Breast epithelium (tissue), 4 donors: ENCODE measurements at regions not wholly inside any gene's neighbourhood (a gene's known extent, or its start where the extent isn't known, plus 50 kb on each side); places are given as distances from the start of the nearest gene placed in this dataset.

ENCODE experiments used
- DNase-seq, 2 donors: peaks; one replicate each; pipeline ENCODE4 v3.0.0-alpha.2; 2019; ENCODE audit warnings: low spot score in 2 of 2
- H3K27ac ChIP-seq, 2 donors: fragments of 200-600 bp; sonication (generic) in 1 of 2; one replicate each; pipeline ENCODE4 v1.5.1; 2016 to 2019; ENCODE audit warnings: mild to moderate bottlenecking in 1 of 2
- H3K27me3 ChIP-seq, 2 donors: fragments of 200-600 bp; sonication (generic) in 1 of 2; one replicate each; pipeline versions ENCODE4 v1.5.1 to v1.6.0; 2017 to 2019; ENCODE audit warnings: control low read depth in 1 of 2, mild to moderate bottlenecking in 1 of 2
- H3K36me3 ChIP-seq: fragments of 200-600 bp; one replicate; pipeline ENCODE4 v1.5.1; 2019
- H3K4me1 ChIP-seq, 2 donors: fragments of 200-600 bp; sonication (generic); one replicate each; pipeline ENCODE4 v1.5.1; 2016 to 2019; ENCODE audit warnings: control low read depth in 1 of 2
- H3K4me3 ChIP-seq, 3 donors: fragments of 200-600 bp; sonication (generic); 1 replicate in 2 of 3; 2 replicates in 1 of 3; pipeline ENCODE4 v1.5.1; 2016 to 2019; ENCODE audit warnings: mild to moderate bottlenecking in 3 of 3, moderate library complexity in 2 of 3
- H3K9me3 ChIP-seq, 2 donors: fragments of 200-600 bp; sonication (generic) in 1 of 2; one replicate each; pipeline ENCODE4 v1.5.1; 2016 to 2019; ENCODE audit warnings: control low read depth in 1 of 2
- POLR2A ChIP-seq: fragments of 450-650 bp; IDR thresholded peaks from one replicate; pipeline ENCODE4 v1.6.1; 2016; ENCODE audit warnings: antibody characterized with exemption, mild to moderate bottlenecking, moderate library complexity
- POLR2AphosphoS5 ChIP-seq, 3 donors: sonication (generic); formaldehyde crosslinking; IDR thresholded peaks; one replicate each; pipeline ENCODE4 v1.6.1; 2017; ENCODE audit warnings: antibody characterized with exemption in 3 of 3
- intact Hi-C: fragments of 100-400 bp; cut with DNase I; formaldehyde crosslinking; loops from one replicate; pipeline ENCODE4 v1.15.1; 2023; ENCODE audit warnings: low total_unique reads
- TF ChIP-seq, protein P1 (sequence below), 3 donors: fragments of 450-650 bp; IDR thresholded peaks; one replicate each; pipeline ENCODE4 v1.5.1; 2016 to 2017; ENCODE audit warnings: antibody characterized with exemption in 3 of 3, mild to moderate bottlenecking in 3 of 3, moderate library complexity in 3 of 3

DNA sequence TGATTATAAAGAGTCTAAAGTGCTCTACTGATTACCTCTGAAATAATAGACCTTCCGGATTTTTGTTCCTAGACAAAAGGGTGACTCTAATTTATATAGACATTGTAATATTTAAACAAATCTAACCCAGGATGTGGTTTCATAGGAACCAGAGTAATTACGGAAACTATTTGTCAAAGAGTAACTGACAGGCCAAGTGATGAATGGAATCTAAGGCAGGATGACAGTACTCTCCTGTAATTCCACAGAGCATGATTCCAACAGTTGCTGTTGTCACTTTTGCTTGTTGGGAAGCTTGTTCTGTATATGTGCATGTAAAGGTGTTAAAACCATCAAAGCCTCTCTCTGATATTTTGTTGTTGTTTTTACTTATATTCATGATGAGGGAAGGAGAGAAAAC is 1141.0 kb downstream of the IGSF11 start:
- H3K4me3 ChIP-seq = no peak overlapping the region
- no peak for DNase-seq
- H3K36me3 ChIP-seq = no peaks in the 10 kb centered on the region
- H3K9me3 ChIP-seq = peaks cover 0 to 12% of the 10 kb centered on the region in 2 donors
- TF ChIP-seq POLR2A (no peak), POLR2AphosphoS5 (IDR thresholded peaks at IDR 0.05) (no peak)
- TF ChIP-seq, protein P1, sequence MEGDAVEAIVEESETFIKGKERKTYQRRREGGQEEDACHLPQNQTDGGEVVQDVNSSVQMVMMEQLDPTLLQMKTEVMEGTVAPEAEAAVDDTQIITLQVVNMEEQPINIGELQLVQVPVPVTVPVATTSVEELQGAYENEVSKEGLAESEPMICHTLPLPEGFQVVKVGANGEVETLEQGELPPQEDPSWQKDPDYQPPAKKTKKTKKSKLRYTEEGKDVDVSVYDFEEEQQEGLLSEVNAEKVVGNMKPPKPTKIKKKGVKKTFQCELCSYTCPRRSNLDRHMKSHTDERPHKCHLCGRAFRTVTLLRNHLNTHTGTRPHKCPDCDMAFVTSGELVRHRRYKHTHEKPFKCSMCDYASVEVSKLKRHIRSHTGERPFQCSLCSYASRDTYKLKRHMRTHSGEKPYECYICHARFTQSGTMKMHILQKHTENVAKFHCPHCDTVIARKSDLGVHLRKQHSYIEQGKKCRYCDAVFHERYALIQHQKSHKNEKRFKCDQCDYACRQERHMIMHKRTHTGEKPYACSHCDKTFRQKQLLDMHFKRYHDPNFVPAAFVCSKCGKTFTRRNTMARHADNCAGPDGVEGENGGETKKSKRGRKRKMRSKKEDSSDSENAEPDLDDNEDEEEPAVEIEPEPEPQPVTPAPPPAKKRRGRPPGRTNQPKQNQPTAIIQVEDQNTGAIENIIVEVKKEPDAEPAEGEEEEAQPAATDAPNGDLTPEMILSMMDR (IDR thresholded peaks at IDR 0.05) = no peak
- H3K27ac ChIP-seq = no peak overlapping the region
- H3K27me3 ChIP-seq = no peaks in the 10 kb centered on the region
- H3K4me1 ChIP-seq = no peaks in the 10 kb centered on the region
- intact Hi-C loops = no loop called here

DNA sequence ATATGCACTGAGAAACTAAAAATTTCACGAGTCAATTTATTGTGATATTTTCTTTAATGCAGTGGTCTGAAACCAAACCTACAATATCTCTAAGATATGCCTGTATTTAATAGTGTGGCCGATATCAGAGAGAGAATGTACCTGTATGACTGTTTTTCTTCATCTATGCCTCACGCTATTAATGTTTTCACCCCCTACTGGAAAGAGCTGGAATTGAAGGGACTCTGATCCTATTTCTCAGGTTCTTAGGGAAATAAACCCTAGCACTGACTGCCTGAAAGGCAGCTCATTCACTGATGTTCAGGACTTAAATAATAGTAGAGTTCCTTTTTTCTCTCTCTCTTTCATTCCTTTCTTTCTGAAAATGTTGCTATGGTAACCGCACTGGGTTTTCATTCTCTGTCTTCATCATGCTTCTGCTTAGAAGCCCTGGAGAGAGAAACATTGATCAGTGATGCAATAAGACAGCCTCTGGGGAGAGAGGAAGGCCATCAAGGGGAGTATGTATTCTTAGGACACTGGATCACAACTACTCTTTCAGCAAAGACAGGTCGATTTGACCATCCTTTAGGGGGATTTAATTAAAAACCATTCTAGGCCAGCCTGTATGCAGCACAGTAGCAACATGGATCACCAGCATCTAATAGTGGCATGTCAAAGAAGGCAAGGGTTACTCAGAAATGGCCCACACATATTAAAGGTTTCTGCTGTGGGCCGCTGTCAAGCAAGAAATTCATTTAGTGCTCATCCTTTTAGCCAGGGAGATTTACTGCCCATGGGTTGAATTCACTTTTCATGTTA is 1135.7 kb downstream of the IGSF11 start:
- no peak overlapping the region for H3K27ac ChIP-seq
- H3K4me3 ChIP-seq = no peak overlapping the region
- no peaks in the 10 kb centered on the region for H3K4me1 ChIP-seq
- H3K27me3 ChIP-seq = no peaks in the 10 kb centered on the region
- intact Hi-C loops = no loop called here
- TF ChIP-seq POLR2A (no peak), POLR2AphosphoS5 (IDR thresholded peaks at IDR 0.05) (no peak)
- TF ChIP-seq, protein P1 (IDR thresholded peaks at IDR 0.05) = no peak
- peaks cover 0 to 12% of the 10 kb centered on the region in 2 donors for H3K9me3 ChIP-seq
- no peaks in the 10 kb centered on the region for H3K36me3 ChIP-seq
- no peak for DNase-seq

DNA sequence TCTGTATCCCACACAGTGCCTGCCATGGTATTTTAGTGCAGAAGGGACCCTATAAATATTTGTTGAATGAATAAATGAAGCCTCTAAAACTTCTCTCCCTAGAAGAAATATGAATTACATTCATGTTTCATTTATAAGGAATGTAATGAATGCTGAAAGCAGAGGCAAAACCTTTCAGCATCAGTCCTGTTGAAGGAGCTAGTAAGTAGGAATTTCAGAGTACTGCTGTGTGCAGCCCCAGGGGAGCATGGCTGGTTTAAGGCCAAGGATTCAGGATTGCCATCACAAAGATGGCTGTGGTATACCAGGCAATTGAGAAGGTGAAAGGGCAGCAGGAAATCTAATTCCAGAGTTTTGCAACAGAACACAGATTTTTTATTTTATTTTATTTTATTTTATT is 1131.4 kb downstream of the IGSF11 start:
- H3K9me3 ChIP-seq = no peaks in the 10 kb centered on the region
- H3K4me3 ChIP-seq = no peak overlapping the region
- H3K36me3 ChIP-seq = no peaks in the 10 kb centered on the region
- no peak overlapping the region for H3K27ac ChIP-seq
- DNase-seq = no peak
- H3K27me3 ChIP-seq = no peaks in the 10 kb centered on the region
- TF ChIP-seq, protein P1 (IDR thresholded peaks at IDR 0.05) = no peak
- no peak for TF ChIP-seq POLR2A
- TF ChIP-seq POLR2AphosphoS5 (IDR thresholded peaks at IDR 0.05) = no peak
- intact Hi-C loops = no loop called here
- H3K4me1 ChIP-seq = no peaks in the 10 kb centered on the region

DNA sequence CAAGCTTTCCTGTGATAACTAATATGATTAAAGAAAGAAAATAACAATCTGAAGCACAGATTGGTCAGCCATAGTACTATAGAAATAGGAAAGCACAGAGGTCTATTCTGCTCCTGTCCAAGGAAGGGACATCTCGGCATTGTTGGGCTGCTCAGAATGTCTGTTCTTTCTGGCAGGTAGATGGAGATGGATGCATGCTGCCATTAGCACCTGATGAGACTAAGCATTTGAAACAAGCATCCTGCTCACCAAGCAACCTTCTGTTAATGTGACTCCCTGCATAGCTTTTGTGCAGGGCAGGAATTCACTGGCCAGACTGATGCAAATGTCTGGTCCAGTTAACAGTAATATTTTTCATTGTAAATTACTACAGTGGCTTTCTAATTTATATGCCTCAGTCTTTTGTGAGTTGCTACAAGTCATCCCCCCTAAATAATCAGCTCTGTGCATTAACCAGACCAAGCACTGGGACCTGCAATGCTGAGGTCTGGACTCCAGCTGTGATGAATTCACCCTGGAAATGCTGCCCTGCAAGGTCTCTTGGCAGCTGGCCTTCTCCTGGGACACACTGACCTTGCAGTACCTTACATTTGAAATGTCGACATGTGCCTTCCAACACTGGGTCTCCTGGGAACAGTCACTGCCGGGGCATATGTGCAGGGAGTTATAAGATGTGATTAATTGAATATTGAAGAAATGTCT is 1123.7 kb downstream of the IGSF11 start:
- Histone ChIP-seq H3K27ac (no peak overlapping the region), H3K36me3 (no peaks in the 10 kb centered on the region), H3K4me3 (no peak overlapping the region), H3K9me3 (no peaks in the 10 kb centered on the region), H3K4me1 (no peaks in the 10 kb centered on the region), H3K27me3 (no peaks in the 10 kb centered on the region)
- no peak for DNase-seq
- TF ChIP-seq, protein P1 (IDR thresholded peaks at IDR 0.05) = no peak
- no peak for TF ChIP-seq POLR2A
- no peak for TF ChIP-seq POLR2AphosphoS5 (IDR thresholded peaks at IDR 0.05)
- intact Hi-C loops = no loop called here

DNA sequence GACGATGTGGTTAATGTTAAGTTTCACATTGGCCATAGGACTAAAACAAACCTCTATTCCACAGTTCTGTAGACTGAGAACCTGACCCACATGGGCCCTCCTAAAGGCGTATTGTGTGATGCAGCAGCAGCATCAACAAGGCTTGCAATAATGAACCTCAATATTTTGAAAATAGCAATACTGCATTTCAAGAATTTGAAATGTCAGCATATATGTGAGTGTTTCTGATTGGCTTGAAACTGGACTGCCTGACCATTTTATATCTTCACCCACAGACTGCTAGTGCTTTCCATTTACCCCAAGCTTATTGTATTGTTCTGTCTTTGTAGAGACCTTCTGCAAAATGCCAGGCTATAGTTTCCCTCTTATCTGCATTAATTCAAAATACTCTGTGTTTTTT is 1122.3 kb downstream of the IGSF11 start:
- Histone ChIP-seq H3K9me3 (no peaks in the 10 kb centered on the region), H3K27ac (no peak overlapping the region), H3K4me3 (no peak overlapping the region), H3K27me3 (no peaks in the 10 kb centered on the region), H3K36me3 (no peaks in the 10 kb centered on the region), H3K4me1 (no peaks in the 10 kb centered on the region)
- TF ChIP-seq, protein P1 (IDR thresholded peaks at IDR 0.05) = no peak
- TF ChIP-seq POLR2A (no peak), POLR2AphosphoS5 (IDR thresholded peaks at IDR 0.05) (no peak)
- intact Hi-C loops = no loop called here
- no peak for DNase-seq
